Stomach smooth muscle (tissue), 2 donors: ENCODE measurements at regions not wholly inside any gene's neighbourhood (a gene's known extent, or its start where the extent isn't known, plus 50 kb on each side); places are given as distances from the start of the nearest gene placed in this dataset.
"Not testable (repeated sequence)": the region's sequence is repeated elsewhere in the genome, so short reads cannot be mapped to it uniquely, and the experiment has no call there.

Experiments
- H3K27ac ChIP-seq: one replicate; pipeline ENCODE4 v1.7.0; 2013; ENCODE audit warnings: mild to moderate bottlenecking, low read length, inconsistent platforms
- H3K27me3 ChIP-seq, 2 donors: one replicate each; pipeline ENCODE4 v1.7.0; 2013; ENCODE audit warnings: low read length in 2 of 2; ENCODE audit not compliant: insufficient read depth in 2 of 2, control insufficient read depth in 1 of 2
- H3K36me3 ChIP-seq, 2 donors: one replicate each; pipeline ENCODE4 v1.7.0; 2013; ENCODE audit warnings: low read length in 2 of 2; ENCODE audit not compliant: control insufficient read depth in 2 of 2, insufficient read depth in 2 of 2
- H3K4me1 ChIP-seq: one replicate; pipeline ENCODE4 v1.7.0; 2013; ENCODE audit warnings: low read length; ENCODE audit not compliant: control insufficient read depth, insufficient read depth
- H3K4me3 ChIP-seq, 2 donors: one replicate each; pipeline ENCODE4 v1.7.0; 2013; ENCODE audit warnings: low read length in 2 of 2
- H3K9ac ChIP-seq, 2 donors: one replicate each; pipeline ENCODE4 v1.7.0; 2013; ENCODE audit warnings: low read length in 2 of 2, mild to moderate bottlenecking in 1 of 2
- H3K9me3 ChIP-seq, 2 donors: one replicate each; pipeline ENCODE4 v1.7.0; 2013; ENCODE audit warnings: low read length in 2 of 2; ENCODE audit not compliant: control insufficient read depth in 2 of 2
- donor health status: healthy.
- donor health status: Pancreatic carcinoma.

DNA sequence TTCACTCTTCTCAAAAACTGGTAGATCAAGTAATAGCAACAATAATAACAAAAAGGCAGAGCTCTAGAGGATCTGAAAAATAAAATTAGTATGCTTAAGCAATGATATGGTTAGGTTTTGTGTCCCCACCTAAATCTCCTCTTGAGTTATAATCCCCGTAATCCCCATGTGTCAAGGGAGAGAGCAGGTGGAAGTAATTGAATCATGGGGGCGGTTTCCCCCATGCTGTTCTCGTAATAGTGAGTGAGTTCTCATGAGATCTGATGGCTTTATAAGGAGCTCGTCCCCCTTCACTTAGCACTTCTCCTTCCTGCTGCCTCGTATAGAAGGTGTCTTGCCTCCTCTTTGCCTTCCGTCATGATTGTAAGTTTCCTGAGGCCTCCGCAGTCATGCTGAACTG is 60.2 kb upstream of the ABHD2 start:
- Histone ChIP-seq H3K27me3 (no peaks in the 10 kb centered on the region), H3K36me3 (no peaks in the 10 kb centered on the region), H3K9ac (no peak overlapping the region), H3K9me3 (peaks cover 4 to 5% of the 10 kb centered on the region in 2 donors), H3K4me1 (no peaks in the 10 kb centered on the region), H3K4me3 (no peak overlapping the region), H3K27ac (no peak overlapping the region)

DNA sequence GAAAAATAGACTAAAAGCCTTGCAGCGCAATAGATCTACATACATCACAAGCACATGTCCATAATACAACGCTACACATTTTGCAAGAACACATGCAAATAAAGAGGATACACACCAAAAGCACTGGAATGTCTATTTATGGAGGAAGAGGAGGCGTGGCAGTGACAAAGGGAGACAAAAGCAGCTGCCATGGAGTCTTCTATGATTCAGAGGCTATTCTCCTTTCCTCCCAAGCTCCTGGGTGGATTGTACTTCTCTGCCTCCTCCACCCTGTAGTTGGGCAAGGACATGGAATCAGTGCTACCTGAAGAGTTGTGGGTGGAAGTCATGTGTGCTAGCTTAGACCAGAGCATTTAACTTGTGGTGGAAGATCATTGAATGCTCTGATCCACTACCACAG is 57.9 kb upstream of the ABHD2 start:
- H3K9ac ChIP-seq: no peak overlapping the region
- no peaks in the 10 kb centered on the region for H3K27me3 ChIP-seq
- H3K9me3 ChIP-seq: peaks cover under 1 to 4% of the 10 kb centered on the region in 2 donors
- no peaks in the 10 kb centered on the region for H3K36me3 ChIP-seq
- no peak overlapping the region for H3K4me3 ChIP-seq
- no peak overlapping the region for H3K27ac ChIP-seq
- no peaks in the 10 kb centered on the region for H3K4me1 ChIP-seq

DNA sequence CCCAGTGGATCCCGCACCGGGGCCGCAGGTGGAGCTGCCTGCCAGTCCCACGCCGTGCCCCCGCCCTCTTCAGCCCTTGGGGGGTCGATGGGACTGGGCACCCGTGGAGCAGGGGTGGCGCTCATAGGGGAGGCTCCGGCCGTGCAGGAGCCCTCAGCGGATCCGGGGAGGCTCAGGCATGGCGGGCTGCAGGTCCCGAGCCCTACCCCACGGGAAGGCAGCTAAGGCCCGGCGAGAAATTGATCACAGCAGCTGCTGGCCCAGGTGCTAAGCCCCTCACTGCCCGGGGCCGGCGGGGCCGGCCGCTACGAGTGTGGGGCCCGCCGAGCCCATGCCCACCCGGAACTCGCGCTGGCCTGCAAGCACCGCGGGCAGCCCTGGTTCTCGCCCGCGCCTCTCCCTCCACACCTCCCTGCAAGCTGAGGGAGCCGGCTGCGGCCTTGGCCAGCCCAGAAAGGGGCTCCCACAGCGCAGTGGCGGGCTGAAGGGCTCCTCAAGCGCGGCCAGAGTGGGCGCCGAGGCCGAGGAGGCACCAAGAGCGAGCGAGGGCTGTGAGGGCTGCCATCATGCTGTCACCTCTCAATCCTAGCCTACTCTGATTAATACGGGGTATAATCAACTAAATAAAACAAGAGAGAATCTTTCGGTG is 56.5 kb upstream of the ABHD2 start:
- H3K4me3 ChIP-seq, H3K9ac ChIP-seq, H3K27ac ChIP-seq, H3K36me3 ChIP-seq, H3K27me3 ChIP-seq, H3K4me1 ChIP-seq, H3K9me3 ChIP-seq: not testable (repeated sequence)

DNA sequence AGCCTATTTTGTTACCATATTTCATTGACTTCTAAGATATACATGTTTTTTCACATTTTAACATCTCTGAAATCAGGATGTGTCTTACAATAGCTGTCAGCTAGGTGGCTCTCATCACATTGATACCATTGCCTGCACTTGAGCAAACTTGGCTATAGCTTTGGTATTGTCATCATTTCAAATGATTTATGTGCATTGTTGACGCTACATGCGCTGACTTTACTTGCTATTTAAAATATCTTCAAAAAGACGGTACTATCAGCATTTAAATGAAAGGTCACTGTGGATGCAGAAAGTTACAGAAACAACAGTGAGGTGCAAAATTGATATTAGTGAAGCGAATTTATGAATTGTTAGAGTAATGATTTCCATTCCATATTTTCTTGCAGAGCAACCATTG is 54.0 kb upstream of the ABHD2 start:
- no peak overlapping the region for H3K4me3 ChIP-seq
- H3K9ac ChIP-seq: no peak overlapping the region
- no peaks in the 10 kb centered on the region for H3K27me3 ChIP-seq
- H3K4me1 ChIP-seq: peaks cover 3% of the 10 kb centered on the region
- no peak overlapping the region for H3K27ac ChIP-seq
- H3K36me3 ChIP-seq: no peaks in the 10 kb centered on the region
- H3K9me3 ChIP-seq: no peaks in the 10 kb centered on the region

DNA sequence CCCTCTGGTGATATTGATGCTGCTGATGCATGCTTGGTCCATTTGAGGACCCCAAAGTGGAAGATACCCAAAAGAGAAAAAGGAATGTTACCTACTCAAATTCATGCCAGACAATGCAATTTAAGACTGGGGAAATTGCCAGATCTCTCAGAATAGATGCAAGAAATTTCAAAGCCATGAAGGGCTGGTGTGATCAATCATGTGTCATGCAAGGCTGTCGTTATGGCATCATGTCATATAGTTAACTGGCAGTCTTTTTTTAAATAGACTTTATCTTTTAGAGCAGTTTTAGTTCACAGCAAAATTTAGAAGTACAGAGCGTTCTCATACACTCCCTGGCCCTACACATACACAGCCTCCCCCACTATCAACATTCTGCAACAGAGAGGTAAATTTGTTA is 53.1 kb upstream of the ABHD2 start:
- H3K9me3 ChIP-seq: no peaks in the 10 kb centered on the region
- H3K4me3 ChIP-seq: no peak overlapping the region

DNA sequence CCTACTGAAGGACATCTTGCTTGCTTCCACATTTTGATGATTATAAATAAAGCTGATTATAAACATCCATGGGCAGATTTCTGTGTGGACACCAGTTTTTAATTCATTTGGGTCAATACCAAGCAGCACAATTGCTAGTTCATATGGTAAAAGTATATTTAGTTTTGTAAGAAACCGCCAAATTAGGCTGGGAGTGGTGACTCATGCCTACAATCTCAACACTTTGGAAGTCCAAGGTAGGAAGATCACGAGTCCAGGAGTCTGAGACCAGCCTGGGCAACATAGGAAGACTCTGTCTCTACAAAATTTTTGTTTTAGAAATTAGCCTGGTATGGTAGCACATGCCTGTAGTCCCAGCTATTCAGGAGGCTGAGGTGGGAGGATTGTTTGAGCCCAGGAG is 52.6 kb upstream of the ABHD2 start:
- Histone ChIP-seq H3K4me3 (no peak overlapping the region), H3K27me3 (no peaks in the 10 kb centered on the region), H3K9ac (no peak overlapping the region), H3K9me3 (no peaks in the 10 kb centered on the region), H3K4me1 (peaks cover 6% of the 10 kb centered on the region), H3K27ac (no peak overlapping the region), H3K36me3 (no peaks in the 10 kb centered on the region)

More for the DNA sequence above, 53.1 kb upstream of the ABHD2 start:
- no peak overlapping the region for H3K27ac ChIP-seq
- no peaks in the 10 kb centered on the region for H3K27me3 ChIP-seq
- no peak overlapping the region for H3K9ac ChIP-seq
- H3K4me1 ChIP-seq: peaks cover 3% of the 10 kb centered on the region
- H3K36me3 ChIP-seq: no peaks in the 10 kb centered on the region

DNA sequence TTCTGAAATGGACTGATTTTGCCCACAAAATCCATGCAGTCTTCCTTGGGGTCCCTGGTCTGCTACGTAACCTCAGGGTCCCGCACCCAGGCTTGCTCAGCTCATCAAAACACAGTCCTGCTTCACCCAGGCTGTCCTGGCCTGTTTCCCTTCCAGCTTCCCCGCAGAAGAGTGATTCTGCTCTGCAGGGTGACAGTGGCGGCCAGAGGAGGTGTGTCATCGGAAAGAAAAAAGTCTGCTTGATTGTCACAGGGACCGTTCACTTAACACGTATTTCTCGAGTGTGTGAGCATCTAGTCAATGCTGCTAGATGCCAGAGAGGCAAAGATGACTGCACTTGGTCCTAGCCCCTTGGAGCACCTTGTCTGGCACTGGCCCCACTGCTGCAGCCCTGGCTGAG is 50.1 kb upstream of the ABHD2 start:
- Histone ChIP-seq H3K9ac (no peak overlapping the region), H3K36me3 (no peaks in the 10 kb centered on the region), H3K4me3 (no peak overlapping the region), H3K27me3 (no peaks in the 10 kb centered on the region), H3K27ac (no peak overlapping the region), H3K4me1 (peaks cover 16% of the 10 kb centered on the region), H3K9me3 (no peaks in the 10 kb centered on the region)
